ENCODE measurements at regions not wholly inside any gene's neighbourhood (a gene's known extent, or its start where the extent isn't known, plus 50 kb on each side); places are given as distances from the start of the nearest gene placed in this dataset.

DNA sequence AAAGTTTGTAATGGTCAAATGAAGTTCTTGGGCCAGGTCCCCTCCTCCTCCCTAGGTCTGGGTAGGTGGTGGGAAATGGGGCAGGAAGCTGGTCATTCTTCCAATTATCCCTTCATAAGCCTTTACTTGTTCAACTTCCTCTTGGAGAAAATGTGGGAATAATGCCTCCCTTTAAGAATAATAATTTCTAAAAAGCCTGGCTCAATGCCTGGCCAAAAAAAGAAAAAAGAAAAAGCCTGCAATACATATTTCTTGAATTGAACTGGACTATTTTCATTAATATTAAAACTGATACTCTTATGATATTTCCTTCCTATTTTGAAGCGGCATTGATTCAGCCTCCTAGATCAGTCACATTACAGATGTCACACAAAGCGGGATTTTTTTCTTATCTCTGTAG is 600.9 kb downstream of the CCDC171 start:
- DNase-seq = no peak

DNA sequence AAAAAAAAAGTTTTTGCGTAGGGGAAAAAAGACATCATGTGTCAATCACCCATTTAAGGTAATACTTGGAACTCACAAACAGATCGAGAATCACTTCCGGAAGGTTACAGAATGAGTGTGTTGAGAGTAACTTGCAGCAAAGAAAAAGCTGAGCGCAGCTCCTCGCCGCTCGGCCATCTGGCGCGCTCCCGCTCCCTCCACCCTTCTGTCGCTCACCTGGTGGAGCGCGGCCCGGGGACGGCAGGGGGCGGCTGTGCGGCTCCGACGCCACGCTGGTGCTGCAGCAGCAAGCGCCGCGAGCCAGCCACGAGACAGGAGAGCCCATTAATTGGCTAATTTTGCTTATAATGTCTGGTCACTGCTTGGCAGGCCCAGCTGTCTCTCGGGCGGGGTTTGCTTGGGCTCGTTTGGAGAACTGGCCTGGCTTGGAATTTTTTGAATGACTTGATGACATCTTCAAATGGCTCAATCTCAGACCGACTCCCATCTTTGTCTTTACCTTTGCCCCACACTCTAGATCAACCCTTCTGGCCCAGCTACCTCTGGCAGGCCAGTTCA is 601.8 kb downstream of the CCDC171 start:
- peak in 2 of 58 donors; percentile 9 to 13 for DNase-seq

DNA sequence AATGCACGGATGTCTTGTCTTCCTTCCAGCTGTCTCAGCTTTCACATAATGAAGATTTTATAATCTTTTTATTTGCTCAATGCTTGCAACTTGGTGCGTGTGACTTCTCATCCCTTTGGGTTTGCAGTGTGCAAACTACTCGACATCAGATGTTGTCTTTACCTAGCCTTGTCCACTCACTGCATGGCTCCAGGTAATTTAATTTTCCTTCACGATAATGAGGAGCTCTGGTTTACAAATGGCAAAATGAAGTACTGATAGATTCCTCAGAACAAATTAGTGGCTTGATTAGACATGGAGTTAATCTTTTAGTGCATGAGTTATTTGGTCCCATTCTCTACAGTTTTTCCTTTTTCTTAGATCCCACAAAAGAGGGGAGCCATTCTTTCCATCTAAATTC is 603.0 kb downstream of the CCDC171 start:
- no peak for DNase-seq

DNA sequence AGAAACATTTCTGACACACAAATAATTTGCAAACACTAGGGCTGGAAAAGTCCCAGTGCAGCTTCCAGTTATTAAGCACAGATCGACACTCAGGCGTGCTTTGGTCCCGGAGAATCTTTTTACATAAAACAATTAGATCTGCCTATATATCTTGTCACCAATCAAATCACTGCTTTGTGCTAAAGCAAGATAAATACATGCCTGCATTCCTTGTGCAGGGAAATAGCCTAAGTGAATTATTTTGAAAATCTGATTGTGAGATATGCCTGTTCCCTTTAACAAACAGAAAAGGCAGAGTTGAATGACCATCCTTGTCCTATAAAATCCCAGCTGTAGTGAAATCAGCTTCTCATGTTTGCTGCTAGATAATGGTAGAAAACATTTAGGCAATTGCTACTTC is 604.4 kb downstream of the CCDC171 start:
- DNase-seq = no peak

DNA sequence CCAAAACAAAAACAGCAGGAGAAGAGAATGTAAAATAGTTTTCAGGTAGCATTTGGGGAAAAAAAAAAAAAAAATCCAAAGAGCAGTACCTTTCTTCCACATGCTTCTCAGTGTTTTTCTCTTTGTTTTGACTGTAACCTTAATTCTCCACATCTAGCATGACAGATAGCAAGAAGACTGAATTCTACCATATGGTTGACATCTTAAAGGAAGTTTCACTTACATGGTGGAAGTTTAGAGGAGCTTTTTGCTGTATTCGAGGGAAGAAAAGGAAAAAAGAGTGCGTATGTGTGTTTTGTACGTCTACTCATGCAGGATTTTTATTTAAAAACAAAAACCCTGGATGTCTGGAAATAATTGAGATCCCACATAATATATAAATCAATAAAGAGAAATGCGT is 604.8 kb downstream of the CCDC171 start:
- no peak for DNase-seq

DNA sequence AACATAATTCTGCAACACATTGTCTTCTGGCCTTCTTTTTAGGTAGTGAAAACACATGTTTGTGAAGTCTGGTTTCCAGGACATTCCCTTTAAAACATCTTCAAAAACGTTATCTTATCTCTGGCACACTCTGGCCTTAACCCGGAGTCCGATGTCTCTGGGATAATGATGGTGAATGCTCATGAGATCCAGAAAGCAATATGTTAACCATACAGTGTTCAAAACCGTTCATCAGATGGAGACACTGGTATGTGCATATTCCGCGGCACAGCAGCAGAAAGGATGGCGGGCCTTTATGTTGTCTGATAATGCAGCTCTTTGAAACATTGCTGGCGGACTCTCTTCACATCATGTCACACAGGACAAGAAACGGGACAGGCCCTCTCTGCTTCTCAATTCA is 605.2 kb downstream of the CCDC171 start:
- DNase-seq = no peak

DNA sequence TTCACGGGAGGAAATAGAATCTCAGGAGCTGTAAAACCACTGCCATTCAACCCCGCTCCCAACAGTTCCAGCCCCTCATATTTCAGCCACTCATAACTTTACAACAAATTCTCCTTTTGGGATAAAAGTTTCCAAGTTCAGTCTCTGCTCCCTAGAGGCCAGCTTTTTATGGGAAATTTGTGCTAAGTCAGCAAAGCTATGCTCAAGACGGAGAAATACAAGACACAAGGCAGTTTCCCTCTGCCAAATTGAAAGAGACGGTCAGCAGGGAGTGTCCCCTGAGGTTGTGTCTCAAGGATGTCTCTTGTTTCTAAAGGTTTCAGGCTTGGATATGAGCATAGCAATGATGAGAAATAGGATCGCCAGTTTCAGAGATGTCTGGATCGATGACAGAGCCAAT is 608.6 kb downstream of the CCDC171 start:
- no peak for DNase-seq

DNA sequence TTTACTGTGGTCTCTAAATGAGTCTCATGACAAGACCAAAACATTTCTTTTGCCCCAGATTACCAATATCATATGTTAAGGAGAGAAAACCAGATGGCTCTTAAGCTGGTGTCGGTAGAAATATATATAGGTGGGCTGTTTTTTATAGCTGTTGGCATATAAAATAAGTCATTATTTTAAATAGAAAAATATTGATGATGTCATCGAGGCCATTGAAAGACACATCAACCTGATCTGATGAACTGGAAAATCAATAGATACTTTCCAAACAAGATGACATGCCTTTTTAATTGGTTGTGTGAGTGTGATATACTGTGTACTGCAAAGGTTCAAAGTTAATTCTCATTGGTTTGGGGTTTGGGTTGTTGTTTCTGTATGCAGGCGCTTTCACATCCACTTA is 617.3 kb downstream of the CCDC171 start:
- DNase-seq = no peak

DNA sequence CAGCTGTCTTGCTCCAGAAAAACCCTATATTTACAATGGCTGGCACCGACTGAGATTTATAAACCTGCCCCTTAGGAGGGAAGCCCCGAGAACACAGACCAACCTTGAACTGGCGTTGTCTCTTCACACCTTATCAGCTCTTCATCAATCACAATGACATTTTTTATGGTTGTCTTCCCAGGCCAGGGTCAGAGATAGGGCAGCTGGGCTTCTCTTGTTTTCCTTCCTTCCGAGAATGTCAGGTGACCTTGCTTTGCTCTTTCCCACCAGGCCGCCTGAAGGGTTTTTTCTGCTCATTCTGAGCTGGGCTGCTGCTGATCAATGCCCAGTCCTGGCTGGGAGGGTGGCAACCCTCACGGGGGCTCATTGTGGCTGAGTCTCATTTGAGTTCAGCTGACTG is 619.1 kb downstream of the CCDC171 start:
- DNase-seq = no peak

DNA sequence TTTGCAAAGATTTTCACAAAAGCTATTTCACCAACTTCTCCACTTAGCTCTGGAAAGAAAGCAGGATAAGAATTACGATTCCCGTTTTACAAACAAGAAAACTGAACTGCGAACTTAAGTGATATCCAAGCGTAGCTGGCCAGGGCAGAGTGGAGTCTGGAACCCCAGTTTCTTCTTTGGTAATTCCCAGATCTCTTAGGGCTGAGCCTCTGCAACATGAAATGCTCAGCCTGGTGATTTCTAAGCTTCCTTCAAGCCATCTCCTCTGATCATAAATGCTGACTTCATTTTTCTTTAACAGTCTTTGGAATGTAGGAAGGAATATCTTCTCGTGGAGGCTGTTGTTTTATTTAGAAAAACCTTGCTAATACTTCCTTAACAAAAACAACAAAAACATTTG is 620.0 kb downstream of the CCDC171 start:
- no peak for DNase-seq

DNA sequence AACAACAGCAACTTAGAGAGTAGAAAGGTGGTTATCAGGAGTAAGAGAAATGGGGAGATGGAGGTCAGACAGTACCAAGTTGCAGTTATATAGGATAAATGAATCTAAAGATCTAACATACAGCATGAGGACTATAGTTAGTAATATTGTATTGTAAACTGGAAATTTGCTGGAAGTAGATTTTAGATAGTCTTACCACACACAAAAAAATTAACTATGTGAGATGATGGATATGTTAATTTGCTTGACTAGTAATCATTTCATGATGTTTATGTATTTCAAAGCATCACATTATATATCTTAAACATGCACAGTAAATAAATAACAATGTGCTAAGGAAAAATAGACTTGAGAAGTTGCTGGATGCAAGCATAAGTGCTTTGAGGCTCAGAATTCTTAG is 622.1 kb downstream of the CCDC171 start:
- DNase-seq = no peak

DNA sequence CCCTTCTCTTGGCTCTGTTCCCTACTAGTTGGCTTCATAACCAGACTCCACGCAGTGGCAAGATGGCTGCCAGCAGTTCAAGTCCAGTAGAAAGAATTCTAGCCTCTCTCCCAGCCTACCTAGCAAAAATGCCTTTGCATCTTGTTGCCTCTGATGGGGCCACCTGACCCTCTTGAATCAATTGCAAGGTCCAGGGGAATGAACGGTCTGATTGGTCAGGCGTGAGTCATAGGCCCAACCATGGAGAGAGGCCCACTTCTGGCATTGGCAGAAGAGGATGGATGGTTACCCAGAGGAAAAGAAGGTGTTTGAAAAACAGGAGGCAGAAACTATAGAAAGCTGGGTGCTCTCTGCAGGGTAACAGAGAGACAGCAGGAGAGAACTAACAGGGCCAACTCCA is 622.6 kb downstream of the CCDC171 start:
- DNase-seq = no peak

DNA sequence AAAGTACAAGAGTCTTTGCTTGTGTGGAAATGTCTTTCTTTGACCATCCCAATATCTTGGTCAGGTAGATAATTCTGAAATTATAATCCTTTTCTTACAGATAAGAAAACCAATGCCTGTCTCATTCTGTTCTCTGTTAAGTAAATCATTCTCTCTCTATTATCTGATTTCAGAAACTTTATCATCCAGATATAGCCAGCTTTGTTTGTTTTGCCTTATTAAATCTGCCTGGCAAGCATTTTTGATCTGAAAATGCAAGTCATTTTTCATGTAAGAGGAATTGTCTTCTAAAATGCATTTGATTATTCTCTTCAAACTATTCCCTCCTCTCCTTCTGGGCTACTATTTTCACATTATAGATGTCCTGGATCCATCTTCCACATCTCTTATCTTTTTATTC is 625.5 kb downstream of the CCDC171 start:
- DNase-seq = no peak

DNA sequence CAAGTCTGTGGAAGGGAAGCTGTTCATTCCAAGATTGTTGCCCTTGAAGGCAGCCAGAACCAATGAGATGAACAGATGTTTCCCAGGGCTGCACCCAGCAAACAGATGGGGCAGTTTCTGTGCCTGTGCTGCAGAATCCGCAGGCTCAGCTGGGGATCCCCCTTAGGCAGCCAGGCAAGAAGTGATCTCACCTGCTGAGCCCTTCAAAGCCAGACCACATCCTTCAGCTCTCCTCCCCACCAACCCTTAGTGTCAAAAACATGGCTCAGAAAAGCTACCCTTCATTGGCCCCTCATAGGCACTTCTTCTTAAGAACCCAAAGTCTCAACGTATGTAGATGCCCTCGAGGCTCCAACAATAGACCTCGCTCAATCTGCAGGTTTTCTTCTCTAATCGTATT is 626.7 kb downstream of the CCDC171 start:
- DNase-seq = no peak

DNA sequence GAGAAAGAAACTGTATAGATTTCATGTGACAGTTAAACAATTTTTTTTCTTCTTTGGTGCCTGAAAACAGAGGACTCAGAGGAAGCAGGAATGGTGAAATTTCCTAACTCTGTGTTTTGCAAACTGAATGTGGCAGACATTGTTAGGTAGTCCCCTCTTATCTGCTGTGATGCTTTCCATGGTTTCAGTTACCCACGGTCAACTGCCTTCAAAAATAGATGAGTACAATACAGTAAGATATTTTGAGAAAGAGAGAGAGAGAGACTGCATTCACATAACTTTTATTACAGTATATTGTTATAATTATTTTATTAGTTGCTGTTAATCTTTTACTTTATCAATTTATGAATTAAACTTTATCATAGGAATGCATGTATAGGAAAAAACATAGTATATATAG is 627.2 kb downstream of the CCDC171 start:
- DNase-seq = no peak

DNA sequence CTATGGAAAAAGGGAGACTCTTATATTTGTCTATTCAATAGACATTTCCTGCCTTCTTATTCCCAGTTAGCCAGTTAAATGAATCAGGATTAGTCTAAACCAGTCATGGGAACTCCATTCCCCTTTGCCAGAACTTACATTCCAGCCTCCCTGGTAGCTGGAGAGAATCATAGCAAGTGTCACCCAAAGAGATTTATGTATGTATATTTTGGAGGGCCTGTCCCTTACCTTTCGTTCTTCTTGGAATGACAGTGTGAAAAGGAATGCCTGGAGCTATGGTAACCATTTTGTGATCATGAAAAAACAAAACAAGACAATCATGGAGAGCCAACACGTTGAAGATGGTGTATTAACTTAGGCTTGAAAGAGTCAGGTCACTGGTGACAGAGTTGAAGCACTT is 627.7 kb downstream of the CCDC171 start:
- no peak for DNase-seq

DNA sequence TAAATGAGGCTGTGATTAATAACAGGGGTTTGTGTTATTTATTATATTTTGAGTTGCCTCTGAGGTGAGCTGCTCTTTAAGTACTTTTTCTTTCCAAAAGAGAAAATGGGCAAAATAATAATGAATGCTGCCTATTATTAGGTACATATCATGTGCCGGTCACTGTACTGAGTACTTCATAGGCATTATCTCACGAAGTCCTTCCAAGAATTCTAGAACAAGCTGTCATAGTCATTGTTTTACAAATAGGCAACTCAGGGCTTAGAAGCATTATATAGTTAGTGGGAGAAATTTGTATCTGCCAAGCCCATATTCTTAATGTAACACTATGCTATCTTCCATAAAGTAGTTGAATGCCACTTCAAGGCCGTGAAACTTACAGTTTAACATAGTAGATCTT is 628.7 kb downstream of the CCDC171 start:
- no peak for DNase-seq

DNA sequence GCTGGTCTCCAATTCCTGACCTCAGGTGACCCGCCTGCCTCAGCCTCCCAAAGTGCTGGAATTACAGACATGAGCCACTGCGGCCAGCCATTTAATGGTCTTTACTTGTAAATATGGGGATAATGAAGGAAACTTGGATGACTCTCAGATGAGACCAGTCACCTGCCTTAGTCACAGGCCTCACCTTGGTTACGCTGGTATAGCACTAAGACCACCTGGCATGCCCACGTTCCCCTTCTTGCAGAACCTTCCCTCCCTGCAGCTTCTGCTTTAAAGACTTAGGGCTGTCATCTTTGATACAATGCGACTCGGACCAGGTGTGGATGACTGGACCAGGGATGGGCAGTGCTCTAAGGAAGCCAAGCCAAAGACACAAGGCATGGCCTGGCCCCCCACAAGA is 629.9 kb downstream of the CCDC171 start:
- no peak for DNase-seq

DNA sequence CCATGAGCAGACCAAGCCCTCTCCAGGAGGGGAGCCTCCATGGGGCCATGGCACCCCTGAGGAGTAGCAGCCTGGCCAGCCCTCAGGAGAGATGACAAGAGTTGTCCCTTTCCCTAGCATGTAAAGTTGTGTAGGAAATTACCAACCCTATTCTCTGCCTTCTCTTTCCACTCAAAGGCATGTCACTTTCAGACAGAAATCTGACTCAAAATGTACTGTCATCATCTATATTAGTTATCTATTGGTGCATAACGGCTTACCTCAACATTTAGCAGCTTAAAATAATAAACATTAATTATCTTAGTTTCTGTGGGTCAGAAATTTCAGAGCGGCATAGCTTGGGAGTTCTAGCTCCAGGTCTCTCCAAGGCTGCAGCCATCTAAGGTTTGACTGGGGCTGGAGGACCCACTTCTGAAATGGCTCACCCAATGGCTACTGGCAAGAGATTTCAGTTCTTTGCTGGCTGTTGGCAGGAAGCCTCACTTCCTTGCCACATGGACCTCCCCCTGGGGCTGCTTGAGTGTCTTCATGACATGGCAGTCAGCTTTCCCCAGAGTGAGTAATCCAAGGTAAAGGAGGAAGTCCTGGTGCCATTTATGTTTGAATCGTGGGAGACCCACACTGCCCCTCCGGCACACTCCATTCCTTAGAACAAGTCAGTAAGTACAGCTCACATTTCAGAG is 632.3 kb downstream of the CCDC171 start:
- DNase-seq = no peak

DNA sequence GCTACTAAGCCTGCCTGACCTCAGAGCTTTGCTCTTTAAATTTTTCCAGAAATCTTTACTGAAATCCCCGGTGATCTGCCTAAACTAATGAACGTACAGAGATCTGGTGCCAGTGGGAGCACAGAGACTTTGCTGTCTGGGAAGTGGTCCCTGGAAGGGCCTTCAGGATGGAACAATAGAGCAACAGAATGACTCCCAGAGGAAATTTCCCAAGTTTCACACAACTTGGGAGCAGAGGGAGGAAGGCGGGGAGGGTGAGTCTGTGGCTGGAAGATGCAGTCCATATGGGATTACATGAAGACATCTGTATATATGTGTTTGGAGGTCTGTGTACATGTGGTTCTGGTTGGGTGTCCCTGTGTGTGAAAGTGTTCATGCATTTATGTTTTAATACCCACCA is 638.3 kb downstream of the CCDC171 start:
- no peak for DNase-seq

DNA sequence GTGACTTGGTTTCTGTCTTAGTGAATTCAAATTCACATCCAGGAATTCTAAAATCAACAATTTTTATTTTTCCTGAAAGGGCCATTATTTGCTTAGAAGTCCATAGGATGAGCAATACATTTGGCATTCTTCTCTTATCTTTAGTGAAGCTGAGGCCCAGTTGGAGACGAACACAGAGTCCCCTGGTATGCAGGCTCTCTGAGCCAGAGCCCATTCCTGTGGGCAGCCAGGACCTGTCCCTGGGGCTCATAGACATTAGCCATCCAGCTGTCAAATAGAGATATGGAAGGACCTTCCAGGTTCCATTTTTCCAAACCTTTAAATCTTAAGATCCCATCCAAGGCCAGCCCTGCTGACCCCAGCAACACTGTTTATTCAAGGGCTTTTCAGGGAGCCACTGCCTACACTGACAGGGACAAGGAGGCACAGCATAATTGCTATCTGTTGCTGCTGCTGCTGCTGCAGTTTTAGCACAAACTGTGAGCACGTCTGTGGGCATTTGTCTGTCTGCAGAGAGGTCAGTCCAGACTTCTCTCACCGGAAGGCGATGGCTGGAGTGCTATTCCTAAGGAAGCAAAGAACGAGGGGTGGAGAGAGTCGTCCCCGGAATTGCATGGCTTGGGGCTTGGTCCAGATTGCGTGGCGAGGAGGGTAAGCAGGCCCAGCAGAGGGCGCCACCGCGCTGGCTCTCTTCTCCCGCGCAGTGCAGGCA is 639.0 kb downstream of the CCDC171 start:
- DNase-seq = peak in 33 of 58 donors; percentile 2 to 70 (median 12)

DNA sequence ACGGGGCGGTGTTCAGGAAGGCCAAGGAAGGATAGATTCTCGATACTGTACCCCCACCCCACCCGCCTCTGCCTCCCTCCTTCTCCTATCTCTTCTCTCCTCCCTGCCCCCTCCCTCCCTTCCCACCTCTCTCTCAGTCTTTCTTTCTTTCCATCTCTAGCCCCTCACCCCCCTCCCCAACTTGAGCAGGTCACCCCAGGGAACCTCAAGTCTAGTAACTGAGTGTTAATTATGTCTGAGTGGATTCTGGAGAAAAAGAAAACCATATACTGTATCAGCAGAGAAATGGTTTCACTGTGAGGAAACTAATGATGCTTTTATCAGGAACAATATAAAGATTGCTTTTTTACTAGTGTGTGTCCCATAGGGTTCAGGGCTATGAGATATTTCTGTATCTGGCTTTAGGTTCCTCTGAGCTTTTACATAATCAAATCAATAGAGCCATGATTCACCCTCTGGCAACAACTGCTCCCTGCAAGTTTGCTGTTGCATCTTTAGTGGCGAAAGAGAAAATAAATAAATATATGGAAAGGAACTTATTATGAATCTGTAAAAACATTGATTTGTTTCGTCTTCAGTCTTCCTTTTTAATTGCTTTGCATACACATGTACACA is 639.7 kb downstream of the CCDC171 start:
- no peak for DNase-seq

DNA sequence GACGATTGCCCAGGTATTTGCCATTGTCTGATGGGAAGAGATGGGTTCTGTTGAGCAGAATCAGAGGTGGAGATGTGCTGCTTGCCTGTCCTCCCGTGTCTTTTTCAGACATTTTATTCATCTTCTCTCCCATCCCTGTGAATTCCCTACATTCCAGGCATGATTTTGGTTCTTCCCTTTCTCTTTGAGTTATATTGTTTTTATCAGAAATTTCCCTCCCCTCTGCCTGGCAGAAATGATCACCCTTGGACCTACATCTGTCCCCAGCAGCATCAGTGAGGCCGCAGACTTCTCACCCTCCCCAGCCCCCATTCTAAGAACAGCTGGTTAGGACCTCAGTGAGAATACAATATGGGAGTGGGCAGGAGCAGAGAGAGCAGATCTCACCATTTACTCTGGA is 640.2 kb downstream of the CCDC171 start:
- no peak for DNase-seq

Measured in anterior cingulate cortex (tissue), 58 donors.